Lung (tissue), 11 donors: ENCODE measurements at regions not wholly inside any gene's neighbourhood (a gene's known extent, or its start where the extent isn't known, plus 50 kb on each side); places are given as distances from the start of the nearest gene placed in this dataset.
A peak's percentile ranks its signal among the peaks of the same experiment; 100 is the strongest.

Experiments
- ATAC-seq: fragments of 200-7000 bp; cut with Tn5 transposase; one replicate; pipeline ENCODE4 v1.9.1; 2020; ENCODE audit warnings: moderate number of reproducible peaks; ENCODE audit not compliant: insufficient read depth, low FRiP score
- DNase-seq, 3 donors: peaks; one replicate each; pipeline ENCODE4 v3.0.0-alpha.2; 2013 to 2017
- H3K27ac ChIP-seq, 2 donors: one replicate each; pipeline ENCODE4 v1.5.1; 2013; ENCODE audit warnings: mild to moderate bottlenecking in 2 of 2, moderate library complexity in 2 of 2, control low read depth in 1 of 2, inconsistent platforms in 1 of 2, low read depth in 1 of 2, low read length in 1 of 2
- H3K27me3 ChIP-seq, 3 donors: one replicate each; pipeline ENCODE4 v1.5.1; 2013; ENCODE audit warnings: low read length in 2 of 3; ENCODE audit not compliant: control insufficient read depth in 3 of 3, insufficient read depth in 3 of 3
- H3K36me3 ChIP-seq, 4 donors: one replicate each; pipeline ENCODE4 v1.5.1; 2013; ENCODE audit warnings: low read length in 4 of 4, mild to moderate bottlenecking in 1 of 4, moderate library complexity in 1 of 4; ENCODE audit not compliant: control insufficient read depth in 4 of 4, insufficient read depth in 4 of 4
- H3K4me1 ChIP-seq, 5 donors: one replicate each; pipeline ENCODE4 v1.5.1; 2013; ENCODE audit warnings: low read length in 5 of 5, mild to moderate bottlenecking in 2 of 5, moderate library complexity in 1 of 5; ENCODE audit not compliant: control insufficient read depth in 5 of 5, insufficient read depth in 5 of 5
- H3K4me3 ChIP-seq: one replicate; pipeline ENCODE4 v1.5.1; 2013; ENCODE audit warnings: mild to moderate bottlenecking, control low read depth, moderate library complexity
- H3K9ac ChIP-seq, 2 donors: one replicate each; pipeline ENCODE4 v1.5.1; 2013; ENCODE audit warnings: low read length in 2 of 2, control low read depth in 1 of 2; ENCODE audit not compliant: insufficient read depth in 1 of 2
- H3K9me3 ChIP-seq, 4 donors: one replicate each; pipeline ENCODE4 v1.5.1; 2013; ENCODE audit warnings: low read length in 3 of 4, mild to moderate bottlenecking in 1 of 4, moderate library complexity in 1 of 4; ENCODE audit not compliant: control insufficient read depth in 4 of 4, insufficient read depth in 3 of 4
- CTCF ChIP-seq: IDR thresholded peaks from 2 replicates; pipeline ENCODE4 v1.5.1; 2012; ENCODE audit warnings: mild to moderate bottlenecking; ENCODE audit errors: control extremely low read depth, extremely low read depth
- WGBS, 2 donors: extraction: QIAGEN DNeasy Blood & Tissue Kit; methylation state at CpG; one replicate each; pipeline ENCODE4 v1.1.7; 2013; 5-methylcytosine and 5-hydroxymethylcytosine counted together
- donor health status: control.
- donor health status: control.
- donor health status: Bipolar disorder and iron deficiency.
- donor health status: healthy.
- donor health status: DM: yes; HTN: yes; CAD: no.

- no peaks in the 10 kb centered on the region for H3K4me1 ChIP-seq
- 70 to 85% methylated on average over 3 of the region's 3 CpGs for WGBS, 2 donors
- H3K4me3 ChIP-seq: no peak overlapping the region
- no peak for TF ChIP-seq CTCF
- H3K9me3 ChIP-seq: peaks cover 0 to 5% (median 1%) of the 10 kb centered on the region in 4 donors
- DNase-seq (peak in 2 of 3 donors; percentile 48 to 55), ATAC-seq (no peak)
- H3K27me3 ChIP-seq: no peaks in the 10 kb centered on the region
- no peaks in the 10 kb centered on the region for H3K36me3 ChIP-seq
- H3K27ac ChIP-seq: peak overlapping the region in 1 of 2 donors; percentile 21
- H3K9ac ChIP-seq: no peak overlapping the region
These were observed 912.7 kb upstream of the NR2F2 start for GRCh38 chr15:95417761-95418160.

GRCh38 chr15:95422255-95422654 lies 908.2 kb upstream of the NR2F2 start:
- H3K4me3 ChIP-seq: no peak overlapping the region
- H3K9me3 ChIP-seq: peaks cover 0 to 5% (median 1%) of the 10 kb centered on the region in 4 donors
- DNase-seq (no peak), ATAC-seq (no peak)
- H3K4me1 ChIP-seq: no peaks in the 10 kb centered on the region
- H3K9ac ChIP-seq: no peak overlapping the region
- no peaks in the 10 kb centered on the region for H3K36me3 ChIP-seq
- no peaks in the 10 kb centered on the region for H3K27me3 ChIP-seq
- no peak overlapping the region for H3K27ac ChIP-seq
- no peak for TF ChIP-seq CTCF
- whole genome bisulfite sequencing, 2 donors: 70 to 85% methylated on average over 3 of the region's 3 CpGs

GRCh38 chr15:95425859-95426258 lies 904.6 kb upstream of the NR2F2 start:
- no peaks in the 10 kb centered on the region for H3K27me3 ChIP-seq
- peaks cover 0 to 5% (median 1%) of the 10 kb centered on the region in 4 donors for H3K9me3 ChIP-seq
- ATAC-seq: no peak
- WGBS, 2 donors: 95 to 96% methylated on average over 1 of the region's 1 CpG
- no peak overlapping the region for H3K9ac ChIP-seq
- H3K4me3 ChIP-seq: no peak overlapping the region
- H3K4me1 ChIP-seq: peaks cover 0 to 8% (median 0%) of the 10 kb centered on the region in 5 donors
- DNase-seq: no peak
- no peaks in the 10 kb centered on the region for H3K36me3 ChIP-seq
- no peak for TF ChIP-seq CTCF
- no peak overlapping the region for H3K27ac ChIP-seq

- no peak for TF ChIP-seq CTCF
- Histone ChIP-seq H3K9ac (no peak overlapping the region), H3K4me3 (no peak overlapping the region), H3K36me3 (no peaks in the 10 kb centered on the region), H3K27ac (no peak overlapping the region), H3K27me3 (no peaks in the 10 kb centered on the region), H3K9me3 (no peaks in the 10 kb centered on the region), H3K4me1 (peaks cover 0 to 8% (median 0%) of the 10 kb centered on the region in 5 donors)
- 89 to 91% methylated on average over 4 of the region's 4 CpGs for WGBS, 2 donors
- ATAC-seq: no peak
- DNase-seq: no peak
These were observed 901.2 kb upstream of the NR2F2 start for GRCh38 chr15:95429345-95429744.
